Ascending aorta (tissue), 2 donors: ENCODE measurements at regions not wholly inside any gene's neighbourhood (a gene's known extent, or its start where the extent isn't known, plus 50 kb on each side); places are given as distances from the start of the nearest gene placed in this dataset.

Experiments used
- DNase-seq, 2 donors: peaks; one replicate each; pipeline ENCODE4 v3.0.0-alpha.2; 2019; ENCODE audit warnings: low spot score in 2 of 2
- H3K27ac ChIP-seq, 2 donors: fragments of 200-600 bp; sonication (generic); one replicate each; pipeline ENCODE4 v1.5.1; 2016 to 2017; ENCODE audit warnings: mild to moderate bottlenecking in 1 of 2
- H3K27me3 ChIP-seq: fragments of 200-600 bp; sonication (generic); one replicate; pipeline ENCODE4 v1.5.1; 2017
- H3K36me3 ChIP-seq, 2 donors: fragments of 200-600 bp; sonication (generic); one replicate each; pipeline ENCODE4 v1.5.1; 2016
- H3K4me1 ChIP-seq, 2 donors: fragments of 200-600 bp; sonication (generic); one replicate each; pipeline ENCODE4 v1.5.1; 2016 to 2017; ENCODE audit warnings: mild to moderate bottlenecking in 1 of 2
- H3K4me3 ChIP-seq, 2 donors: fragments of 200-600 bp; sonication (generic); one replicate each; pipeline ENCODE4 v1.5.1; 2016 to 2017; ENCODE audit warnings: mild to moderate bottlenecking in 1 of 2
- H3K9me3 ChIP-seq, 2 donors: fragments of 200-600 bp; sonication (generic); one replicate each; pipeline ENCODE4 v1.5.1; 2016
- CTCF ChIP-seq, 3 experiments: fragments of 200-600 bp in 2 of 3; fragments of 450-650 bp in 1 of 3; sonication (generic) in 2 of 3; IDR thresholded peaks; one replicate each; pipeline ENCODE4 v1.5.1; 2016 to 2019; ENCODE audit warnings: antibody characterized with exemption in 3 of 3, mild to moderate bottlenecking in 1 of 3, moderate library complexity in 1 of 3
- intact Hi-C: fragments of 100-400 bp; cut with DNase I; formaldehyde crosslinking; loops from one replicate; pipeline ENCODE4 v1.15.1; 2023

GRCh38 chr9:78505546-78505945, 208.6 kb downstream of the PSAT1 start:
- no peaks in the 10 kb centered on the region for H3K36me3 ChIP-seq
- no peaks in the 10 kb centered on the region for H3K9me3 ChIP-seq
- no peak overlapping the region for H3K4me3 ChIP-seq
- no peak for DNase-seq
- no peak for TF ChIP-seq CTCF (IDR thresholded peaks at IDR 0.05)
- intact Hi-C loops: no loop called here
- no peak overlapping the region for H3K27ac ChIP-seq
- H3K4me1 ChIP-seq: no peaks in the 10 kb centered on the region
- H3K27me3 ChIP-seq: no peaks in the 10 kb centered on the region

DNA sequence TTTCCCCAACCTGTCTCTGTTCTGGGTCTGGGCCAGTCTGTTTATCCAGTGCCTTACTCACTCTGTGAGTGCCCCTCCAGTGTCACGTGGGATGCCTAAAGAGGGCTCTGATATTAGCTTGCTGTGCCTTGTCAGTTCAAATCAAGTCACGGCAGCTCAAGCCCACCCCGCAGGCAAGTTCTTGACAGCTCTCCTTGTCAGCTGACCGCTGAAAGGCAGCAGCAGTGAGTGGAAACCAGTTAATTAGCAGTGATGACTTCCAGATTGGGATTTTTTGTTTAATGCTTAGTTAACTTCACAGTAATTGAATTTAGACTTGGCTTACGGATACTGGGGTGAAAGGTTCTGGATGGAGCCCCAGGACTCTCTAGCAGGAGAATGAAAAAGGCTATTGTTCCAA, 210.1 kb downstream of the PSAT1 start:
- no peaks in the 10 kb centered on the region for H3K9me3 ChIP-seq
- no peak overlapping the region for H3K27ac ChIP-seq
- H3K36me3 ChIP-seq: no peaks in the 10 kb centered on the region
- H3K4me3 ChIP-seq: no peak overlapping the region
- TF ChIP-seq CTCF (IDR thresholded peaks at IDR 0.05): no peak
- DNase-seq: no peak
- no peaks in the 10 kb centered on the region for H3K4me1 ChIP-seq
- no peaks in the 10 kb centered on the region for H3K27me3 ChIP-seq
- intact Hi-C loops: no loop called here

GRCh38 chr9:78510035-78510434, 213.1 kb downstream of the PSAT1 start:
- intact Hi-C loops: no loop called here
- TF ChIP-seq CTCF (IDR thresholded peaks at IDR 0.05): no peak
- H3K27ac ChIP-seq: no peak overlapping the region
- DNase-seq: no peak
- no peaks in the 10 kb centered on the region for H3K36me3 ChIP-seq
- H3K27me3 ChIP-seq: no peaks in the 10 kb centered on the region
- no peak overlapping the region for H3K4me3 ChIP-seq
- no peaks in the 10 kb centered on the region for H3K9me3 ChIP-seq
- H3K4me1 ChIP-seq: no peaks in the 10 kb centered on the region

- intact Hi-C loops: no loop called here
- TF ChIP-seq CTCF (IDR thresholded peaks at IDR 0.05): no peak
Observed at GRCh38 chr9:78515108-78515507, 218.2 kb downstream of the PSAT1 start.

GRCh38 chr9:78519786-78520185, 222.9 kb downstream of the PSAT1 start:
- Histone ChIP-seq H3K36me3 (no peaks in the 10 kb centered on the region), H3K27ac (no peak overlapping the region), H3K4me3 (no peak overlapping the region), H3K27me3 (no peaks in the 10 kb centered on the region), H3K4me1 (no peaks in the 10 kb centered on the region), H3K9me3 (peaks cover 0 to 6% of the 10 kb centered on the region in 2 donors)
- TF ChIP-seq CTCF (IDR thresholded peaks at IDR 0.05): no peak
- DNase-seq: no peak
- intact Hi-C loops: no loop called here

More at GRCh38 chr9:78515108-78515507, 218.2 kb downstream of the PSAT1 start:
- Histone ChIP-seq H3K4me3 (no peak overlapping the region), H3K27ac (no peak overlapping the region), H3K4me1 (no peaks in the 10 kb centered on the region), H3K36me3 (no peaks in the 10 kb centered on the region), H3K27me3 (no peaks in the 10 kb centered on the region), H3K9me3 (no peaks in the 10 kb centered on the region)
- DNase-seq: no peak

GRCh38 chr9:78521680-78522079, 224.8 kb downstream of the PSAT1 start:
- no peaks in the 10 kb centered on the region for H3K27me3 ChIP-seq
- intact Hi-C loops: no loop called here
- DNase-seq: no peak
- no peaks in the 10 kb centered on the region for H3K4me1 ChIP-seq
- no peaks in the 10 kb centered on the region for H3K36me3 ChIP-seq
- H3K27ac ChIP-seq: no peak overlapping the region
- H3K4me3 ChIP-seq: no peak overlapping the region
- H3K9me3 ChIP-seq: peaks cover 0 to 6% of the 10 kb centered on the region in 2 donors
- TF ChIP-seq CTCF (IDR thresholded peaks at IDR 0.05): no peak
